Stomach (tissue), 4 donors: ENCODE measurements at regions not wholly inside any gene's neighbourhood (a gene's known extent, or its start where the extent isn't known, plus 50 kb on each side); places are given as distances from the start of the nearest gene placed in this dataset.

Source experiments
- EP300 ChIP-seq: sonication (generic); formaldehyde crosslinking; IDR thresholded peaks from one replicate; pipeline ENCODE4 v1.6.1; 2017; ENCODE audit warnings: antibody characterized with exemption
- POLR2A ChIP-seq, 4 donors: fragments of 450-650 bp; IDR thresholded peaks; one replicate each; pipeline ENCODE4 v1.6.1; 2016; ENCODE audit warnings: antibody characterized with exemption in 4 of 4, control low read depth in 2 of 4, mild to moderate bottlenecking in 1 of 4, moderate library complexity in 1 of 4
- TF ChIP-seq, protein P1 (sequence below), 7 experiments: fragments of 450-650 bp in 4 of 7; fragments of 200-600 bp in 3 of 7; sonication (generic) in 3 of 7; IDR thresholded peaks; one replicate each; pipeline ENCODE4 v1.5.1; 2016 to 2019; ENCODE audit warnings: antibody characterized with exemption in 7 of 7, control low read depth in 2 of 7, mild to moderate bottlenecking in 1 of 7

DNA sequence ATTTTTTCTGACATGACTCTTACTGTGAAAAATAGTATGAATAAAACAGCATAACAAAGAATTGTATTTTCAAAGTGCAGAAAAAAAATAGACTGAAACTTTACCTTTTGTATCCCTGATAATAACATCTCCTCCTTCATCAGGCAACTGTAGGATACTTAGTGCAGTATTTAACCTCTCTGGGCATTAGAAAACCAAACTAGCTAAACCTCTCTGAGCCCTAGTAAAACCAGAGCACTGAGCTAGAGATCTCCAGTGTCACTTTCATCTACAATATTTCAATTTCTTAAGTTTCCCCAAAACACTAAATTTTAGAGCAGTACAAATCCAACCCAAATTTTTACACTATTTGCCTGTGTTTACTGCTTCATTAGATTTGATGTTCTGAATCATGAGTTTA, 594.0 kb upstream of the LINC00305 start:
- TF ChIP-seq, protein P1, sequence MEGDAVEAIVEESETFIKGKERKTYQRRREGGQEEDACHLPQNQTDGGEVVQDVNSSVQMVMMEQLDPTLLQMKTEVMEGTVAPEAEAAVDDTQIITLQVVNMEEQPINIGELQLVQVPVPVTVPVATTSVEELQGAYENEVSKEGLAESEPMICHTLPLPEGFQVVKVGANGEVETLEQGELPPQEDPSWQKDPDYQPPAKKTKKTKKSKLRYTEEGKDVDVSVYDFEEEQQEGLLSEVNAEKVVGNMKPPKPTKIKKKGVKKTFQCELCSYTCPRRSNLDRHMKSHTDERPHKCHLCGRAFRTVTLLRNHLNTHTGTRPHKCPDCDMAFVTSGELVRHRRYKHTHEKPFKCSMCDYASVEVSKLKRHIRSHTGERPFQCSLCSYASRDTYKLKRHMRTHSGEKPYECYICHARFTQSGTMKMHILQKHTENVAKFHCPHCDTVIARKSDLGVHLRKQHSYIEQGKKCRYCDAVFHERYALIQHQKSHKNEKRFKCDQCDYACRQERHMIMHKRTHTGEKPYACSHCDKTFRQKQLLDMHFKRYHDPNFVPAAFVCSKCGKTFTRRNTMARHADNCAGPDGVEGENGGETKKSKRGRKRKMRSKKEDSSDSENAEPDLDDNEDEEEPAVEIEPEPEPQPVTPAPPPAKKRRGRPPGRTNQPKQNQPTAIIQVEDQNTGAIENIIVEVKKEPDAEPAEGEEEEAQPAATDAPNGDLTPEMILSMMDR (IDR thresholded peaks at IDR 0.05) = no peak
- TF ChIP-seq POLR2A (IDR thresholded peaks at IDR 0.05) = no peak
- TF ChIP-seq EP300 = no peak
